Kidney epithelial cell (primary cell): ENCODE measurements at regions not wholly inside any gene's neighbourhood (a gene's known extent, or its start where the extent isn't known, plus 50 kb on each side); places are given as distances from the start of the nearest gene placed in this dataset.

Experiments used
- DNase-seq: peaks from one replicate; pipeline ENCODE4 v3.0.0-alpha.2; 2010; ENCODE audit warnings: low read depth
- H3K27me3 ChIP-seq: 2 replicates; pipeline ENCODE4 v1.6.0; 2011; ENCODE audit warnings: low read length; ENCODE audit not compliant: control insufficient read depth, insufficient read depth
- H3K36me3 ChIP-seq: 2 replicates; pipeline ENCODE4 v1.5.1; 2011; ENCODE audit warnings: low read length; ENCODE audit not compliant: control insufficient read depth, insufficient read depth
- H3K4me3 ChIP-seq: 2 replicates; pipeline ENCODE4 v1.5.1; 2011; ENCODE audit warnings: low read depth, mild to moderate bottlenecking, control low read depth, low read length
- CTCF ChIP-seq: IDR thresholded peaks from 2 replicates; pipeline ENCODE4 v1.5.1; 2011; ENCODE audit warnings: mild to moderate bottlenecking, moderate library complexity, low read length, control low read depth, inconsistent platforms; ENCODE audit not compliant: insufficient read depth, poor library complexity, severe bottlenecking

- Histone ChIP-seq H3K4me3 (no peak overlapping the region), H3K27me3 (no peaks in the 10 kb centered on the region), H3K36me3 (no peaks in the 10 kb centered on the region)
- TF ChIP-seq CTCF = no peak
- no peak for DNase-seq
Observed at GRCh38 chr3:87175732-87176131, 51.4 kb upstream of the CHMP2B start.

- DNase-seq = no peak
- Histone ChIP-seq H3K36me3 (no peaks in the 10 kb centered on the region), H3K27me3 (no peaks in the 10 kb centered on the region), H3K4me3 (no peak overlapping the region)
- TF ChIP-seq CTCF = no peak
Observed at GRCh38 chr3:87173776-87174175, 53.3 kb upstream of the CHMP2B start.

DNA sequence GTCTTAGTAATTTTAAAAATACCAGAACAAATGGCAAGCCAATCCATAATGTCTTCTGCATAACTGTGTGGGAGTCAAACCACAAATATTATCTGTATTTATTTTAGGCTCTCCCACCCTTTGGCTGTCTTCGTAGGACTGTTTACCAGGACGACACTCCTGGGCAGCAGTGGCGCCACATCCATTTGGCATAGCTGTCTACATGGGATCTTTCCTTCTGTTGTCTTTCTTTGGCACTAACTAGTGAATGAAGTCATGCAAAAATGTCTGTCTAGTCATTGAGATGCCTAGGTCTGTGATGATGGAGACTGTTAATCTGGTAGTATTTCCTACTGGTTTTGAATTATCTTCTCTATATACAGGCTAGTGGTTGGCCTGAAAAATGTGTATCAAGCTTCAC lies 54.0 kb upstream of the CHMP2B start:
- Histone ChIP-seq H3K27me3 (no peaks in the 10 kb centered on the region), H3K4me3 (no peak overlapping the region), H3K36me3 (no peaks in the 10 kb centered on the region)
- no peak for TF ChIP-seq CTCF
- no peak for DNase-seq

- peak; percentile 10 for DNase-seq
- peak; percentile 67 for TF ChIP-seq CTCF
- no peaks in the 10 kb centered on the region for H3K36me3 ChIP-seq
- no peaks in the 10 kb centered on the region for H3K27me3 ChIP-seq
- H3K4me3 ChIP-seq = peak overlapping the region; percentile 9
Observed at GRCh38 chr3:87167628-87168456, 59.3 kb upstream of the CHMP2B start.

DNA sequence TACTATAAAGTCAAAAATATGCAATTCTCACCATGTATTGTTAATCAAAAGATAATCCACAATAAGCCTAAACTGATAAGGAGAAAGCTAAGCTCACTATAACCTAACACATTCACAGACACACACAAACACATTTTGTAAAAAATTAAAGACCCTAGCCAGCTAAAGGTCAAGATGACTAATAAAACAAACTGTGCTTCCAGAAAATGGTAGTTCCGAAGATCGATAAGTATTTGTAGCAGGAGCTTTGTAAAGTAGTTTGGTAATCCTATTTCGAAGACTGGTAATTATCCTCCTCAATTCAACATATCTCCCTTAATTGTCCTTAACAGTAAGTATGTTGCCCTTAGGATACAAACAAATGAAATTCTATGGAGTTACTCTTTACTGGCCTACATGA lies 62.9 kb upstream of the CHMP2B start:
- no peak for TF ChIP-seq CTCF
- no peaks in the 10 kb centered on the region for H3K27me3 ChIP-seq
- no peaks in the 10 kb centered on the region for H3K36me3 ChIP-seq
- DNase-seq = no peak
- H3K4me3 ChIP-seq = no peak overlapping the region

- H3K36me3 ChIP-seq = no peaks in the 10 kb centered on the region
- no peaks in the 10 kb centered on the region for H3K27me3 ChIP-seq
- H3K4me3 ChIP-seq = no peak overlapping the region
- no peak for TF ChIP-seq CTCF
- no peak for DNase-seq
Observed at GRCh38 chr3:87161851-87162250, 65.3 kb upstream of the CHMP2B start.
